ENCODE measurements at regions not wholly inside any gene's neighbourhood (a gene's known extent, or its start where the extent isn't known, plus 50 kb on each side); places are given as distances from the start of the nearest gene placed in this dataset.
A peak's percentile ranks its signal among the peaks of the same experiment; 100 is the strongest.

DNA sequence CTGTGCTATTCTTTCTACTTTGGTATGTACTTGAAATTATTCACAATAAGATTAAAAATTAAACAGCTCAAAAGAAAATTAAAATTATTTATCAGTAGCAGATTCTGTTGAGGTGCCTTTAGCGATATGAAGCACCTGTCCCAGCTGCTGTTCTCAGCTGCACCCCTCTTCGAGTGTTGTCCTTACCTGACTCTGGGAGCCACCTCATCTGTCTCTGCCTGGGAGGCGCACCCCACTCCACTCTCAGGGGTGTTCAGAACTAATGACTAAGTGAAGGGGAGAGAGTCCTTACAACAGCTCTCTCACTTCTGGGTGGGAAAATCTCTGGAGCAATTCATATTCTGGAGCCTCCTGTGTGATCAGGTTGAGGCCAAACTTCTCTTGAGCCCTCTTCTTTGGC lies 745.7 kb downstream of the RFPL4B start:
- no peak overlapping the region for H3K4me3 ChIP-seq (replicated peaks; ENCODE audit: low read depth, low read length)
- DNase-seq (ENCODE audit: extremely low read depth, low read depth) = no peak
- TF ChIP-seq, protein P1, sequence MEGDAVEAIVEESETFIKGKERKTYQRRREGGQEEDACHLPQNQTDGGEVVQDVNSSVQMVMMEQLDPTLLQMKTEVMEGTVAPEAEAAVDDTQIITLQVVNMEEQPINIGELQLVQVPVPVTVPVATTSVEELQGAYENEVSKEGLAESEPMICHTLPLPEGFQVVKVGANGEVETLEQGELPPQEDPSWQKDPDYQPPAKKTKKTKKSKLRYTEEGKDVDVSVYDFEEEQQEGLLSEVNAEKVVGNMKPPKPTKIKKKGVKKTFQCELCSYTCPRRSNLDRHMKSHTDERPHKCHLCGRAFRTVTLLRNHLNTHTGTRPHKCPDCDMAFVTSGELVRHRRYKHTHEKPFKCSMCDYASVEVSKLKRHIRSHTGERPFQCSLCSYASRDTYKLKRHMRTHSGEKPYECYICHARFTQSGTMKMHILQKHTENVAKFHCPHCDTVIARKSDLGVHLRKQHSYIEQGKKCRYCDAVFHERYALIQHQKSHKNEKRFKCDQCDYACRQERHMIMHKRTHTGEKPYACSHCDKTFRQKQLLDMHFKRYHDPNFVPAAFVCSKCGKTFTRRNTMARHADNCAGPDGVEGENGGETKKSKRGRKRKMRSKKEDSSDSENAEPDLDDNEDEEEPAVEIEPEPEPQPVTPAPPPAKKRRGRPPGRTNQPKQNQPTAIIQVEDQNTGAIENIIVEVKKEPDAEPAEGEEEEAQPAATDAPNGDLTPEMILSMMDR (IDR thresholded peaks at IDR 0.05; ENCODE audit: low read depth, low read length, missing control alignments) = no peak

DNA sequence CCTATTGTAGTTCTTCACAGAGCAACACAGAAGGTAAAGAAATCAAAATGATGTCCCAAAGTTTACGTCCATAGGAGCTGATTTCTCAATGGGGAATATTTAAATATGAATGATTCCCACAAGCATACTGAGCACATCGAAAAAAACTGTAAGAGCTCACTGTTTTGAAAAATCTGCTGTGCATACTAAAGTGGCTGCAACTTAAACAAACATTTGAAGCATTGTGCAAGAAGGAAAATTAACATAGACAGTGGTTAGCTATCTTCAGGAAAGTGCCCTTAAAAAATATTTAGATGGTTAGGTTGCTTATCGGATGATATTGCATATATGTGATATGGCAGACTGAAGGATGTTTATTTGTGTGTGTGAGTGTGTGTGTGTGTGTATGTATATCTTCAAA lies 747.6 kb downstream of the RFPL4B start:
- no peak overlapping the region for H3K4me3 ChIP-seq (replicated peaks; ENCODE audit: low read depth, low read length)
- TF ChIP-seq, protein P1 (IDR thresholded peaks at IDR 0.05; ENCODE audit: low read depth, low read length, missing control alignments) = no peak
- DNase-seq (ENCODE audit: extremely low read depth, low read depth) = no peak

DNA sequence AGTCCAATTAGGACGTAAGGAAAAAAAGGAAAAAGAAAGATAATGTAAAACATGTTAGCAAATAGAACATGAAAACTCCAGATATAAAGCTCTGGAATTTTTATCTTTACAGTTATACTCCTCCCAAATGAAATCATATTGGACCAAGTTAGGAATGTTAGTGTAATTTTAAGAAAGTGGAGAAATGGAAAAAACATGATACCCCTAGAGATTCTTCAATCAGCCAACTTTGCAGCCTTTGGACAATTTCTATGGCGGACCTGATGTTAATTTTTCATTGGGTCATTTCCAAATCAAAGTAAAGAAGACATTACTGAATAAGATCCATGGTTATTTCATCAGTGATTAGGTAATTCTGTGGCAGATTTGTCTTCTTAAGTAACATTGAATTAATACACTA lies 748.7 kb downstream of the RFPL4B start:
- no peak overlapping the region for H3K4me3 ChIP-seq (replicated peaks; ENCODE audit: low read depth, low read length)
- no peak for DNase-seq (ENCODE audit: extremely low read depth, low read depth)
- TF ChIP-seq, protein P1 (IDR thresholded peaks at IDR 0.05; ENCODE audit: low read depth, low read length, missing control alignments) = no peak

DNA sequence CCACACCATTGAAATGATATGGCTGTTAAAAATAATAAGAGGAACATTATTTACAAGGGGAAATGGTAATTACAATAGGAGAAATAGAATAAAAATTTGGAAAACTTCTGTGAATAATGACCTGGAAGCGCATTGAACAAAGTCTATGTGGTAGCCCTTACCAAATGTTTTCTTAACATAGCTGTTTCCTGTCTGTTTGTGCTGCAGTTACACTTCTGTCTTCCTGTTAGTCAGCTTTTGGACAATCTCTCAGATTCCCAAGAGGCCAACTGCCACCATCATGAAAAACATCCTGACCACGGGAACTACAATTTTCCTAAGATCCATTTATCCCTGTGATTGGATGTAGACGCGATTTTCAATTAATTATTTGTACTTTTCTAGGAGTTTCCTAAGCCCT lies 754.4 kb upstream of the MARCKS start:
- peak; percentile 30 for DNase-seq (ENCODE audit: extremely low read depth, low read depth)
- H3K4me3 ChIP-seq (replicated peaks; ENCODE audit: low read depth, low read length) = no peak overlapping the region
- TF ChIP-seq, protein P1 (IDR thresholded peaks at IDR 0.05; ENCODE audit: low read depth, low read length, missing control alignments) = no peak

DNA sequence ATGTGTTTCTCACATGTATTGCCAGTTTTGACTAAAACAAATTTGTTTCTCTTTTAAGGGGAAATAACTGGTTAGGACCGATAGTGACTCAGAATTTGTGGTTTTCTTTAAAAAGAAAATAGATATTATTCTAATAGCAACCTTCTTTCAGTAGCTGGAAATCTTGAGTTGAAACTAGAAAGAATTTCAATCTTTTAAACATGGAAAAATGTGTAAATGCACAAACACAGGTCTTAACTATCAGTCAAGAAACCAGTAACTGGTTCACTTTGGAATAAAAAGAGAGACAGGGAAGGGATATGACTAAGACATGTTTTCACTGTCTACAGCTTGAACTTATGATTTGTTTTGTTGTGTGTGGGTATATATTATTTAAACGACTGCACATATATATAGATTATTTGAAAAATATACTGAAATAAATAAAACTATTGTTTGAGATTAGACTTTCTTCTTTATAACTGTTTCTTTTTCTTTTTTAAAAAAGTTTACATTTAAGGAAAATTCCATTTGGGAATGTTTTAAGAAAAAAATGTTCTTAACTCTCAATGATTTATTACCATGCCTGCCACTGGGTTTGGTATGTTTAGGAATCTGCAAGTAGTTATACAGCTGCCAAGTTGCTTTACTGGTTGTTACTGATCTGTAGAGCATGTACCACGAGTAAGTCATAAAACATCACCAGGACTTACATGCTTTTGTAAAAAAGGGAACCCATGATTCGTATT lies 753.3 kb upstream of the MARCKS start:
- DNase-seq (ENCODE audit: extremely low read depth, low read depth) = peak; percentile 66
- H3K4me3 ChIP-seq (replicated peaks; ENCODE audit: low read depth, low read length) = no peak overlapping the region
- TF ChIP-seq, protein P1 (IDR thresholded peaks at IDR 0.05; ENCODE audit: low read depth, low read length, missing control alignments) = no peak

DNA sequence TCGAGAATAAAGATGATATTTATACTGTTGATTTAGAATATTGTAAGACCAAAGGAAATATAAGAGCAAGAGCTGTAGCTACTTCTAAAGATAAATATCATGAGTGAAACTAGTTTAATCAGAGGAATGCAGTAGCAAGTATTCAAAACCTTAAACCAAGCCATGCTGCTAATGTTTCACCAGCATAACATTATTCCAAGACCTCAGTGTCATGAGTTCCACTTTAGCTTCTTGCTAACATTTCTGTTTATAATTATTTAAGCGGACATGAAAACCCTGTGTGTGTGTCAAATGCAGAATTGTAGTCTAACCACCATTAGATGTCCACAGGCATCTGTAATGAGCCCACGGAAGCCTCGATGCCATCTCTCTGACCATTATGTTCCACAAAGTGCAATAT lies 752.6 kb upstream of the MARCKS start:
- no peak overlapping the region for H3K4me3 ChIP-seq (replicated peaks; ENCODE audit: low read depth, low read length)
- TF ChIP-seq, protein P1 (IDR thresholded peaks at IDR 0.05; ENCODE audit: low read depth, low read length, missing control alignments) = no peak
- DNase-seq (ENCODE audit: extremely low read depth, low read depth) = no peak

DNA sequence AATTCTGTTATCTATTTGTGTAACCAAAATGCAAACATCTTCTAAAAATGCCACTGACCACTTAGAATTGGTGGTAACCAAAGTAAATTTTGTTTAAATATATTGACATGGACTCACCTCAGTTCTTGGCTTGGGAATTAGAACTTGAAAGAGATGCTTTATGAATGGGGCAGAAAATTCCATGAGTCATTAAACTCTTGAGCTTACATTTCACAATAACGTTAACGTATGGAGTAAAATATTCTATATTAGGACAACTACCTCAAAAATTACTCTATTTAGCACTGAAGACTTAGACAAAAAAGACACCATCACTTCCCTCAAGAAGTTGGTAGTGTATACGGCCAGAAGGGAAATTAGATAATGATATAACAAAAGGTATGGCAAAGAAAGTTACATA lies 752.2 kb upstream of the MARCKS start:
- DNase-seq (ENCODE audit: extremely low read depth, low read depth) = no peak
- no peak overlapping the region for H3K4me3 ChIP-seq (replicated peaks; ENCODE audit: low read depth, low read length)
- TF ChIP-seq, protein P1 (IDR thresholded peaks at IDR 0.05; ENCODE audit: low read depth, low read length, missing control alignments) = no peak
